GM21825 (cell line): ENCODE measurements at regions not wholly inside any gene's neighbourhood (a gene's known extent, or its start where the extent isn't known, plus 50 kb on each side); places are given as distances from the start of the nearest gene placed in this dataset.
"Not testable (repeated sequence)": the region's sequence is repeated elsewhere in the genome, so short reads cannot be mapped to it uniquely, and the experiment has no call there.

Experiments used
- ATAC-seq: cut with Tn5 transposase; IDR thresholded peaks from one replicate; pipeline ENCODE4 v1.9.1; 2021; ENCODE audit warnings: mild to moderate bottlenecking, moderate library complexity; ENCODE audit not compliant: unreplicated experiment

GRCh38 chr18:70641156-70641775, 352.4 kb downstream of the SOCS6 start:
- ATAC-seq, result no peak

DNA sequence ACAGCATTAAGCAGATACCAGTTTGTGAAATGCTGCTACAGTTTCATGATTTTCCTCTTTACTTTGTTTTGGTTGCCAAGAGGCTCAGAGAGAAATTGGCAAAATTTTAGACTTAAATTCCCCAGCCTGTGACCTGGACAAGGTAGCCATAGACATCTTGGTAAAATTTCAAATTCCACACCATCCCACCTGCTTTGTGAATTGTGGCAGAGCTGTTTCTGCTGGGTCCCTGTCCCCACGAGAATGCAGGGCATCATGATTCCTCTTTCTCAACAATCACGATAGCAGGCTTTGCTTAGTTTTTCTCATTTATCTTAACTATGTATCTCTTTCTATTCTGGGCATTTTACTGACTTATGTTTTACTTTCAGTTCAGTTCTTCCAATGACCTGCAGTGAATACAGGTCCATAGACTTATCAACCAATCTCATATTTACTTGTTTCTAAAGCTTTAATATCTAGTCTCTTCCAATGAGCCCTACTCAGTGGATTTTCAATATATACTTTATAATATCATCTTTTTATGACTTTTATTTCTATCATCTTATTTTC, 351.6 kb downstream of the SOCS6 start:
- ATAC-seq, result no peak

- ATAC-seq, result no peak
Observed at GRCh38 chr18:70636991-70637390, 348.1 kb downstream of the SOCS6 start.

- ATAC-seq, result no peak
Observed at GRCh38 chr18:70634576-70635147, 345.8 kb downstream of the SOCS6 start.

GRCh38 chr18:70627182-70627802, 338.4 kb downstream of the SOCS6 start:
- no peak for ATAC-seq

DNA sequence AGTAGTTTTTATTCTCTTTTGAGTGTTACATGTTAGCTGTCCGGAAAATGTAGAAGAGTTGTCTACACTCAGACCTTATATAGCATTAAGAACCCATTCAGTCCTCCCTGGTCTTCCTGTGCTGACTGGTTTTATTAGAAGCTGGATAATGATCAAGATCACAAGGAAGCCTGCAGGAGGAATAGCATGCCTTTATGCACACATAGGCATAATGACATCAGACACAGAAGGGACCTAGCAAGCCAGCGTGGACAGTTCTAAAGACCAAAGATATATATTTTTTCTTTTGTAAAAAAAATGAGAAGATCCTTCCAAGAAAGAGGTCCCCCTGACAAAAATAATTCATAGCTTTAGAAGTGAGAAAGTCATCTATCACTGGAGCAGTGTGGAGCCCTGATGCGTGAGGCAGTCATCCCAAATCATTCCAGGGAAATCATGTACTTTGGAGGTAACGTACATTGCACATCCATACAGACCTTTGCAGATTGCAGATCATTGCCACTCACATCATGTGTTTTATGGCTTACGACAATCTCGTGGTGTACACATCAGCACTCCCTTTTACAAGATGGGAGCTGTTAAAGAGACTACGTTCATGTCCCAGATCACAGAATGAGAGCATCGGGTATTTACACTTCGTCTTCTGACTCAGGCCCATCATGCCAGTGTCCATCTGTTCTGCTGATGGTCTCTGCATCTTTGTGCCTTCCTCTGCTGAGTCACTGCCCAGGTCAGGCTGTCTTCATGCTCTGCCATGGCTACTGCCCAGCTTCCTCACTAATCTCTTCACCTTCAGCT, 334.0 kb downstream of the SOCS6 start:
- no peak for ATAC-seq

DNA sequence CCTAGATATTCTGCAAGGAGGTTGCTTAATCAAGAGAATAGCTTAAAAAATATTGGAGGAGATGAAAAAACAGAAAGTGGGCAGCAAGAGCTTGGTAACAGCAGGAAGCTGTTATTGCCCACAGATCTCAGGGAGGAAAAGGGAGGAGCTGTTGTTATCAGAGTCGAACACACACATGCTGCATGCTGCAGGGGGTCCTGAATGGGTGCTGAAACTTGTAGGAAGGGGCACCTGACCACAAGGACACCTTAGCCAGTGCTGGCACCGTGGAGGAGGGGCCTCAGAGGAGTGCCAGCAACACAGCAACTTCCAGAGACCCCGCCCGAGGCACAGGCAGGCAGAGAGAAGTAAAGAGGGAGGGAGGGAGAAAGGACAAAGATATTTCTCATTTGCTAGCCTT, 332.9 kb downstream of the SOCS6 start:
- no peak for ATAC-seq

GRCh38 chr18:70620837-70621612, 332.2 kb downstream of the SOCS6 start:
- ATAC-seq, result no peak

DNA sequence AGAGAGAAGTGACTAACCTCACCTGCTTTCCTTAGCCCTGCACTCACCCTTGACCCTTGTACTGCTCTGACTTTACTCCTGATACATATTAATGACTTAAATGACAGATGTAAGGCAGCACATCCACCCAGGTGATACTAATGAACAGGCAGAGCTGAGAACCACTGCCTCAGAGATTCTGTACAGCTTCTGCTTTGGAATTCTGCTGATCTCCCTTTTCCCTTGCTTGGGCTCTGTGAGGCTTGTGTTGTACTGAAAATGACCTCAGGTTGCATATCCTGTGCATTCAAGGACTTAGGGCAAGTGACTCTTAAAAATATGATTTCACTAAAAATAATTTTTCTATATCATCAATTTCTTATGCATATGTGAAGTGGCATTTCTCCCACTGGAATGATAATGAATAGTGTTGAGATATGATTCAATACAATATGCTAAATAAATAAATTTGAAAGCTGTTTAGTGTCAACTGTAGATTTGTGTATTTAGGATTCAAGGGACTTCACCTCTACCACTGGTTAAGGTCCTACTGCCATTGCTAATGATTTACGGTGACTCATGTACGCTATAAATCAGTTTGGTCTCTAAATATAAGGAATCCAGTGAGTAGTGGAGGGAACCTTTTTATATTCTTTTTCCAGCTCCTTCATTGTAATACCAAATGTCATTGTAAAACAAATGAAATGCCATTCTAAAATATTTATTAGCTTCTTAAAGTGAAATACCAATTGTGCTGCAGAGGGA, 328.3 kb downstream of the SOCS6 start:
- no peak for ATAC-seq

DNA sequence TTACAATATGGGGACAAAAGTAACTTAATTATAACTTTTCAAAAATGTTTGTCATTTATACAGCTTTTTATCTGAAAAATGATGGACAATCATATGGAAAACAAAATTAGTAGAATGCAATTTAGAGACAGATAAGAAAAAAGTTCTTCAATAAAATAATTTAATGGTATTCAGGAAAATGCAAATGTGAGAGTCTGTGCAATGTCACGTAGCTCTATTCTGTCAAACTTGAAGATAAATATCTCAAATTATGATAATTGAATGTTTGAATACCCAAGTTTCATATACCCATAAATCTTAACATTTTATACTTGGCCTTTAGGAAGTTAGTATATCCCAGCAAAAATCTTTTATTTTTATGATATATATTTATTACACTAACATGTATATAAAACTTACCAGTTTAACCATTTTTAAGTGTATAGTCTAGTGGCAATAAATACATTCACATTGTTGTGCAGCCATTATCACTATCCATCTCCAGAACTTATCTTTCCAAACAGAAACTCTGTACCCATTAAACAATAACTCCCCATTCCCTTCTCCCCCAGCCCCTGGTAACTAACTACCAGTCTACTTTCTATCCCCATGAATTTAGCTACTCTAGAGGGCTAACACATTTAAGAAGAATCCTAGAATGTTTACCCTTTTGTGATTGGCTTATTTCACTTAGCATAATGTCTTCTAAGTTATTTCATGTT, 311.5 kb downstream of the SOCS6 start:
- no peak for ATAC-seq

DNA sequence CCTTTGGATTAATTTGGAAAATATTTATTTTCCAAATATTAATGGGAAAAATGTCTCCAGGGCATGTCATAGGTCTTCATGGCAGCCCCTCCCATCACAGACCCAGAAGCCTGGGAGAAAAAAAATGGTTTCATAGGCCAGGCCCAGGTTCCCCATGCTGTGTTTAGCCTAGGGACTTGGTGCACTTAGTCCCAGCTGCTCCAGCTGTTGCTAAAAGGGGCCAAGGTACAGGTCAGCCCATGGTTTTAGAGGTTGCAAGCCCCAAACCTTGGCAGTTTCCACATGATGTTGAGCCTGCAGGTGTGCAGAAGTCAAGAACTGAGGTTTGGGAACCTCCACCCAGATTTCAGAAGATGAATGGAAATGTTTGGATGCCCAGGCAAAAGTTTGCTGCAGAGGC, 309.6 kb downstream of the SOCS6 start:
- no peak for ATAC-seq

GRCh38 chr18:70582981-70583380, 294.1 kb downstream of the SOCS6 start:
- ATAC-seq, result no peak

DNA sequence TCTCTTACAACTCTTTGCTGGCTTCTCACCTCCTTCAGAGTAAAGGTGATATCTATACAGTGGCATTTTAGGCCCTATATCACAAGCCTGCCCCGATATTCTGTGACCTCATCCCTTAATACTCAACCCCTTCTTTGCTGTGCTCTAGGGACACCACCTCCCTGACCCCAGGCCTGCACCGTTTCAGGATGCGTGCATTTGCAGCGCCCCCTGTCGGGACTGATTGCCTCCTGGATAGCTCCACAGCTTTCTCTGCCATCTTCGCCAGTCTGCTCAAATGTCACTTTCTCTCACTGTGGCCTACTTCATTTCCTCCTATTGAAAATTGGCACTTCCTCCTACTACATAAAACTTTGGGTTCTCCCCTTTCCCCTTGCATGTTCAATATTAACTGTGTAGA, 289.6 kb downstream of the SOCS6 start:
- ATAC-seq, result no peak

GRCh38 chr18:70577023-70577420, 288.2 kb downstream of the SOCS6 start:
- no peak for ATAC-seq

DNA sequence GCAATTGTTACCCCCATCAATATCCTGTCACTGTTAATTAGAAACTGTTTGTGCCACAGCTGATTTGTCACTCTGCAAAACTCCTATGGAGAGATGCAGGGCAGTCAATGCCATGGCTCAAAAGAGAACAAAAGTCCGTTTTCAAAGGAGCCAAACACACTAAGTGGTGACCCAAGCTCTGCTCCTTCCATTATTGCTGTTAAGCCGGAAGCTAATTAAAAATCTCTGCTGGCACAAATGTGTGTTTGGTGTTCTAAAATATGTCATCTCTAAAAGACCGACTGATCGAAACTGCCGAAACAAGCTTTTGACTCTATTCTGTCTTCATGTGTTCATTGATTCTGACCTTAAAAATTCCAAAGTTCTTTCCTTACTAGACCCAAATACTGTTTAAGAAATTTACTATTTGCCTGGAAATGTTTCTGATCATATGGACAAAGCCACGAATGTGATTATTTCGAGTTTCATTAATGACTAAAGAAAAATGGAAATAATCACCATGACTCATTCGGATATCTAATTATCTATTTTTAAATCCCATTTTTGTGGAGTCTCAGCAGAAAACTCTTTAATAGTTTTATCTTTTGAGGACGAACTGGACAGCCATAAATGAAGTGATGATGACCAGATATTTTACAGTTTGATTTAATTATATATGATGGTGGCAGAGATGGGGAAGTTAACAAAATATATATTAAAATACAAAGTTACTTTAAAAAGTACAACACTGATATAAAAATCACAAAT, 287.6 kb downstream of the SOCS6 start:
- no peak for ATAC-seq

- ATAC-seq, result not testable (repeated sequence)
Observed at GRCh38 chr18:70574951-70575350, 286.1 kb downstream of the SOCS6 start.

DNA sequence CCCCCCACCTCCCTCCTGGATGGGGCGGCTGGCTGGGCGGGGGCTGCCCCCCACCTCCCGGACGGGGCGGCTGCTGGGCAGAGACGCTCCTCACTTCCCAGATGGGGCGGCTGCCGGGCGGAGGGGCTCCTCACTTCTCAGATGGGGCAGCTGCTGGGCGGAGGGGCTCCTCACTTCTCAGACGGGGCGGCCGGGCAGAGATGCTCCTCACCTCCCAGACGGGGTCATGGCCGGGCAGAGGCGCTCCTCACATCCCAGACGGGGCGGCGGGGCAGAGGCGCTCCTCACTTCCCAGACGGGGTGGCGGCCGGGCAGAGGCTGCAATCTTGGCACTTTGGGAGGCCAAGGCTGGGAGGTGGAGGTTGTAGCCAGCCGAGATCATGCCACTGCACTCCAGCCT, 280.8 kb downstream of the SOCS6 start:
- not testable (repeated sequence) for ATAC-seq

DNA sequence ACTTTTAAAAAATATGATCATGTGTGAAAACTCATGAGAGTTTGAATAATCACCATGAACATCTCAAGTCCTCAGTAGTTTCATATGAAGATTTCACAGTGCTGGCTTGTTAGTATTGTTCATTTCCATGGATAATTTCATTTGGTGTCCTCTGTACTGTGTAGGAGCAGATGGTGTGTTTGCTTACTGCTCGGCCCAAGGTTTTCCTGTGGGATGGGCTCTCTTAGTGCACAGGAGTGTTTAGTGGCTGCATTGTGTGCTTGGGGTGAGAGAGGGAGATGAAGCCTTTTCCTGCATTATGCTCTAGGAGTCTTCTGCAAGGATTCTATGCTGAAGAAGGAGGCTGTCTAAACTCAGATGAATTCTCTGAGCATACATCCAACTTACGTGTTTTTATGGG, 270.6 kb downstream of the SOCS6 start:
- ATAC-seq, result no peak

DNA sequence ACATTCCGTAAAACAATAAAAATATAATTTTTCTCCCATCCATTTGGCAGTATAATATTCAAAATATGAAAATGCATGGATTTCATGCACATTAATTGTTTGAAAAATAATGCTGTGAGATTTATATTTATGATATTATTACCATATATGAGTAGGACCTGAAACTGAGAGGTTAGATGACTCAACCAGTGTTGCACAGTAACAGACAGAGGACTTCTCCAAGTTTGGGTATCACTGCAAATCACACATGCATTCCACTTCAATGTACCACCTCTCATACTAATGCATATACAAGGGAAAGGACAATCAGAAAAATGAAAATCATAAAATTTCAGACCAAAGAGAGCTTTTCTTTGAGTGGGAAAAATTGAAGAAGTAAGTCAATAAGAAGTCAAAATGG, 269.5 kb downstream of the SOCS6 start:
- ATAC-seq, result no peak
